Common myeloid progenitor, CD34-positive (primary cell): ENCODE measurements at regions not wholly inside any gene's neighbourhood (a gene's known extent, or its start where the extent isn't known, plus 50 kb on each side); places are given as distances from the start of the nearest gene placed in this dataset.

Source experiments
- CTCF ChIA-PET: fragments of 350-600 bp; sonication (Branson Sonifier 250); formaldehyde crosslinking; loops from one replicate; lab custom pipeline; 2021; ENCODE audit warnings: antibody characterized with exemption; lab: Charles Lee
- POLR2A ChIA-PET: fragments of 350-600 bp; sonication (Branson Sonifier 250); formaldehyde crosslinking; loops from one replicate; lab custom pipeline; 2021; ENCODE audit warnings: antibody characterized with exemption; lab: Charles Lee
- DNase-seq, 3 donors: peaks; one replicate each; pipeline versions ENCODE4 v3.0.0 to v3.0.0-alpha.2; 2013
- H3K27ac ChIP-seq, 2 experiments: 1 replicate in 1 of 2; 2 replicates in 1 of 2; pipeline ENCODE4 v1.7.0; 2013; ENCODE audit warnings: inconsistent platforms in 2 of 2, low read length in 2 of 2, mild to moderate bottlenecking in 2 of 2, low read depth in 1 of 2, moderate library complexity in 1 of 2; ENCODE audit not compliant: severe bottlenecking in 2 of 2, insufficient read depth in 1 of 2, poor library complexity in 1 of 2
- H3K27me3 ChIP-seq, 5 experiments: replicated peaks in 2 of 5; 1 replicate in 3 of 5; 2 replicates in 2 of 5; pipeline versions ENCODE4 v1.6.1 to v1.7.0; 2013; ENCODE audit warnings: low read length in 4 of 5, mild to moderate bottlenecking in 2 of 5, moderate library complexity in 2 of 5, inconsistent platforms in 1 of 5; ENCODE audit not compliant: insufficient read depth in 5 of 5, control insufficient read depth in 4 of 5
- H3K36me3 ChIP-seq, 4 experiments: 1 replicate in 2 of 4; 2 replicates in 2 of 4; pipeline versions ENCODE4 v1.6.1 to v1.7.0; 2013; ENCODE audit warnings: low read length in 3 of 4, control low read depth in 1 of 4, mild to moderate bottlenecking in 1 of 4; ENCODE audit not compliant: control insufficient read depth in 4 of 4, insufficient read depth in 4 of 4
- H3K4me1 ChIP-seq, 4 experiments: 1 replicate in 3 of 4; 2 replicates in 1 of 4; pipeline versions ENCODE4 v1.6.1 to v1.7.1; 2013; ENCODE audit warnings: low read length in 3 of 4, mild to moderate bottlenecking in 3 of 4, control low read depth in 1 of 4, inconsistent platforms in 1 of 4, moderate library complexity in 1 of 4; ENCODE audit not compliant: control insufficient read depth in 4 of 4, insufficient read depth in 4 of 4; ENCODE audit errors: control extremely low read depth in 1 of 4
- H3K4me3 ChIP-seq, 7 experiments: 1 replicate in 4 of 7; 2 replicates in 3 of 7; pipeline versions ENCODE4 v1.5.1 to v1.7.0; 2013; ENCODE audit warnings: mild to moderate bottlenecking in 7 of 7, low read length in 6 of 7, moderate library complexity in 6 of 7, inconsistent platforms in 2 of 7, low read depth in 2 of 7, control low read depth in 1 of 7; ENCODE audit not compliant: insufficient read depth in 4 of 7, control insufficient read depth in 1 of 7; ENCODE audit errors: extremely low read depth in 1 of 7
- H3K9me3 ChIP-seq, 5 experiments: 1 replicate in 4 of 5; 2 replicates in 1 of 5; pipeline versions ENCODE4 v1.6.1 to v1.7.1; 2013; ENCODE audit warnings: low read length in 4 of 5, mild to moderate bottlenecking in 2 of 5, inconsistent platforms in 1 of 5, low read depth in 1 of 5, moderate library complexity in 1 of 5; ENCODE audit not compliant: control insufficient read depth in 4 of 5, insufficient read depth in 2 of 5; ENCODE audit errors: control extremely low read depth in 1 of 5
- WGBS: methylation state at CpG from one replicate; pipeline ENCODE4 v1.1.5; 2013; ENCODE audit not compliant: insufficient coverage; 5-methylcytosine and 5-hydroxymethylcytosine counted together

- WGBS, result no CpG with 5 or more reads among the region's 1 CpG
- ChIA-PET CTCF (no interaction called here), POLR2A (no interaction called here)
- Histone ChIP-seq H3K4me3 (no peak overlapping the region), H3K9me3 (peaks cover 0 to 3% (median 0%) of the 10 kb centered on the region in 5 experiments), H3K36me3 (no peaks in the 10 kb centered on the region), H3K4me1 (no peaks in the 10 kb centered on the region), H3K27ac (no peak overlapping the region), H3K27me3 (no peaks in the 10 kb centered on the region)
- DNase-seq, result no peak
These were observed 407.1 kb upstream of the SOX11 start for GRCh38 chr2:5285061-5285460.

- Histone ChIP-seq H3K36me3 (no peaks in the 10 kb centered on the region), H3K4me3 (no peak overlapping the region), H3K4me1 (no peaks in the 10 kb centered on the region), H3K9me3 (no peaks in the 10 kb centered on the region), H3K27me3 (no peaks in the 10 kb centered on the region), H3K27ac (no peak overlapping the region)
- 94% methylated on average over 4 of the region's 8 CpGs for WGBS
- ChIA-PET POLR2A (no interaction called here), CTCF (no interaction called here)
- no peak for DNase-seq
These were observed 406.1 kb upstream of the SOX11 start for GRCh38 chr2:5285872-5286769.

DNA sequence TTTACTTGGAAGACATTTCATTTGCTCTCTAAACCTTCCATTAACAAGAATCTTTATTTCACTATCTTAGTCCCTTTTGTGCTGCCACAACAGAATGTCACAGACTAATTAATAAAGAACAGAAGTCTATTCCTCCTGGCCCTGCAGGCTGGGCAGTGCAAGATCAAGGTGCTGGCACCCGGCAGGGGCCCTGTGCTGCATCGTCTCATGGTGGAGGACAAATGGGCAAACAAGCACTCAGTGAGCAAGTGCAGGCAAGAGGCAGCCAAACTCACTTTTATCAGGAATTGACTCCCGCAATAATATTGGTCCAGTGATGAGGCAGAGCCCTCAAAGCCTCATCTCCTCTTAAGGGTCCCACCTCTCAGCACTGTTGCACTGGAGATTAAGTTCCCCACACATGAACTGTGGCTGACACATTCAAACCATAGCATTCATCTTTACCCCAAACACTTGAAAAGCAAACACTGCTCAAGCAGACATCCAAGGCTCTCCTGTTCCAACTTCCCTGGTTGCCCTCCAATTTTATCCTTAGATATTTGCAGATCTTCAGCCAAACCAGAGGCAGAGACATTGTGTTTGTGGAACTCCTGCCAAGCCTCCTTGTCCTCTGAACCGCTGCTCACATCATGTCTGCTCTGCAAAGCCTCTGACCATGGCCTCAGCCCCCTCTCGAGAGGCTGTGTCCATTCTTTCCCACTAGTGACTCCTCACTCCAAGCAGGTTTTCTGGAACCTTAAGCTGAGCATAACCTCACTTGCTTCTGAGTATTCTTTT, 404.4 kb upstream of the SOX11 start:
- no peaks in the 10 kb centered on the region for H3K4me1 ChIP-seq
- 61% methylated on average over 4 of the region's 5 CpGs for WGBS
- POLR2A ChIA-PET, result no interaction called here
- H3K27ac ChIP-seq, result no peak overlapping the region
- H3K9me3 ChIP-seq, result no peaks in the 10 kb centered on the region
- CTCF ChIA-PET, result no interaction called here
- no peak overlapping the region for H3K4me3 ChIP-seq
- DNase-seq, result no peak
- no peaks in the 10 kb centered on the region for H3K27me3 ChIP-seq
- H3K36me3 ChIP-seq, result no peaks in the 10 kb centered on the region

DNA sequence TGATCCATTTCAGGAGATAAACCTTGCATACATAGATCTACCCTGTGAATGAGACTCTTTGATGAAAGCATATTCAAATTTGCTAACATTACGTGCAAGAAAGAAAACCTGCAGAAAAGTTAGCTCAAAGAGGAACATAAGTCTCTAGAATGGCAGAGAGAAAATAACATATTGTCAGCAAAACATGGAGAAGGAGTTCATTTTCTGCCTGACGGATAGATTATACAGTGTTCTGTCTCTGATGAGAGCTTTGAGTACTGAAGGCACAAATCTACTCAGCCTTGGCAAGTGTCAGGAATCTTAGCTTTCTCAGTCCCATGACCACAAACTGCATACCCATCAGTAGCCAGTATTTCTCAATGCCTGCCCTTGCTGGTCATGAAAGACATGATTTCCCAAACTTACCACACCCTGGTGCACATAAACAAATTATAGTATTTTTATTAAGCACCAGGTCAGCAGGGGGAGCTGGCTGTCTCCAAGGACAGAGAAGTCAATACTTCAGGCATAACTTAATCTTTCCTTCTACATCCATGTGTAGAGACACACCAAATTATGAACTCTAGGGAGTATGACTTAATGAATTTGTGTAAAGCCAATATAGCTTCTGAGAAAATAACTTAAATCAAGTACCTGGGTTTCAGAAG, 401.2 kb upstream of the SOX11 start:
- Histone ChIP-seq H3K27me3 (no peaks in the 10 kb centered on the region), H3K9me3 (no peaks in the 10 kb centered on the region), H3K4me1 (no peaks in the 10 kb centered on the region), H3K36me3 (no peaks in the 10 kb centered on the region), H3K4me3 (no peak overlapping the region), H3K27ac (no peak overlapping the region)
- DNase-seq, result peak in 2 of 3 donors; percentile 2
- POLR2A ChIA-PET, result no interaction called here
- CTCF ChIA-PET, result interaction anchor here (0.7 kb wide), 1 partner anchor 12 kb away, joined by 3 read pairs; no protein-coding TSS in a partner anchor
- WGBS, result 50% methylated on average over 2 of the region's 2 CpGs

- CTCF ChIA-PET, result no interaction called here
- POLR2A ChIA-PET, result no interaction called here
- H3K9me3 ChIP-seq, result no peaks in the 10 kb centered on the region
- no peaks in the 10 kb centered on the region for H3K36me3 ChIP-seq
- H3K4me3 ChIP-seq, result no peak overlapping the region
- DNase-seq, result no peak
- H3K27ac ChIP-seq, result no peak overlapping the region
- WGBS, result no CpG with 5 or more reads among the region's 1 CpG
- H3K4me1 ChIP-seq, result no peaks in the 10 kb centered on the region
- no peaks in the 10 kb centered on the region for H3K27me3 ChIP-seq
These were observed 387.5 kb upstream of the SOX11 start for GRCh38 chr2:5304640-5305039.

DNA sequence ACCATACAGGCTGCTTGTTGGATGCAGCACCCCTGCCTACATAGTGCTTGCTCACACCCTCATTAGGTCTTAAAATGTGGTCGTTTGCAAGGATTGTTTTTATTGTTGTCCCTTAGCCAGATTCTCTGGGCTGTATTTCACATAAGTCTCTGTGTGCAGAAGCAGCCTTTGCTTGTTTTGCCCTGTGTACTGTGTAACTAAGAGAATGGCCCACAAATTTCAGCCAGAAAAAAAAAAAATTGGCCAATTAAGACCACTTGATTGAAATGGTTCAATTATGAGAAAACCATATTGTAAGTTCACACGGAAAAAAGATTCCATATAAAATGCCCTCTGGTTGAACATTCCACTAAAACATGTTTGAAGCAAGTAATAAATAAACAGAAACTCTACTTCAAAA, 377.1 kb upstream of the SOX11 start:
- Histone ChIP-seq H3K4me1 (no peaks in the 10 kb centered on the region), H3K27me3 (no peaks in the 10 kb centered on the region), H3K36me3 (no peaks in the 10 kb centered on the region), H3K9me3 (no peaks in the 10 kb centered on the region), H3K4me3 (no peak overlapping the region), H3K27ac (no peak overlapping the region)
- ChIA-PET POLR2A (no interaction called here), CTCF (no interaction called here)
- no peak for DNase-seq
- 50% methylated on average over 1 of the region's 2 CpGs for WGBS
